GM21423 (cell line): ENCODE measurements at regions not wholly inside any gene's neighbourhood (a gene's known extent, or its start where the extent isn't known, plus 50 kb on each side); places are given as distances from the start of the nearest gene placed in this dataset.

Source experiments
- ATAC-seq: cut with Tn5 transposase; IDR thresholded peaks from one replicate; pipeline ENCODE4 v1.9.1; 2021; ENCODE audit warnings: mild to moderate bottlenecking, moderate library complexity; ENCODE audit not compliant: unreplicated experiment

GRCh38 chr1:84090447-84091245 lies 53.4 kb upstream of the PRKACB start:
- peak; percentile 60 for ATAC-seq

- no peak for ATAC-seq
Observed at GRCh38 chr1:84089867-84090266, 54.2 kb upstream of the PRKACB start.

GRCh38 chr1:84089465-84089864 lies 54.6 kb upstream of the PRKACB start:
- no peak for ATAC-seq

GRCh38 chr1:84086616-84087015 lies 57.5 kb upstream of the PRKACB start:
- no peak for ATAC-seq

- no peak for ATAC-seq
Observed at GRCh38 chr1:84086189-84086588, 57.9 kb upstream of the PRKACB start.

- no peak for ATAC-seq
Observed at GRCh38 chr1:84083307-84083706, 60.8 kb upstream of the PRKACB start.

- ATAC-seq = no peak
Observed at GRCh38 chr1:84078842-84079202, 65.2 kb upstream of the PRKACB start.

GRCh38 chr1:84078108-84078841 lies 65.8 kb upstream of the PRKACB start:
- peak; percentile 31 for ATAC-seq

GRCh38 chr1:84077476-84078107 lies 66.5 kb upstream of the PRKACB start:
- peak; percentile 91 for ATAC-seq

GRCh38 chr1:84073266-84073665 lies 70.8 kb upstream of the PRKACB start:
- no peak for ATAC-seq

- ATAC-seq = no peak
Observed at GRCh38 chr1:84069236-84069845, 70.4 kb upstream of the TTLL7 start.

GRCh38 chr1:84062496-84062895 lies 63.6 kb upstream of the TTLL7 start:
- no peak for ATAC-seq

- no peak for ATAC-seq
Observed at GRCh38 chr1:84061336-84061735, 62.4 kb upstream of the TTLL7 start.

- no peak for ATAC-seq
Observed at GRCh38 chr1:84060781-84061180, 61.8 kb upstream of the TTLL7 start.

- no peak for ATAC-seq
Observed at GRCh38 chr1:84048820-84049219, 49.9 kb upstream of the TTLL7 start.
